Cardiac muscle cell (in vitro differentiated cells and primary cell): ENCODE measurements at regions not wholly inside any gene's neighbourhood (a gene's known extent, or its start where the extent isn't known, plus 50 kb on each side); places are given as distances from the start of the nearest gene placed in this dataset.

Experiments
- DNase-seq, 2 donors: peaks; one replicate each; pipeline versions ENCODE4 v3.0.0 to v3.0.0-alpha.2; 2010 to 2017; ENCODE audit warnings: low read depth in 1 of 2, low spot score in 1 of 2
- H3K27ac ChIP-seq: fragments of 200-600 bp; sonication (generic); 2 replicates; pipeline ENCODE4 v1.5.1; 2016
- H3K27me3 ChIP-seq: fragments of 200-600 bp; sonication (generic); 2 replicates; pipeline ENCODE4 v1.6.0; 2016; ENCODE audit warnings: control low read depth
- H3K36me3 ChIP-seq: fragments of 200-600 bp; sonication (generic); 2 replicates; pipeline ENCODE4 v1.5.1; 2016; ENCODE audit warnings: control low read depth
- H3K4me1 ChIP-seq: fragments of 200-600 bp; sonication (generic); 2 replicates; pipeline ENCODE4 v1.8.1; 2017; ENCODE audit warnings: low read depth, mild to moderate bottlenecking, mixed run types
- H3K4me3 ChIP-seq: fragments of 200-600 bp; sonication (generic); 2 replicates; pipeline ENCODE4 v1.5.1; 2016; ENCODE audit warnings: mild to moderate bottlenecking
- H3K9me3 ChIP-seq: fragments of 200-600 bp; sonication (generic); 2 replicates; pipeline ENCODE4 v1.5.1; 2017; ENCODE audit warnings: low read depth, mild to moderate bottlenecking, control low read depth
- TF ChIP-seq, protein P1 (sequence below): IDR thresholded peaks from 2 replicates; pipeline ENCODE4 v1.5.1; 2012; ENCODE audit warnings: low read depth, mild to moderate bottlenecking, low read length

DNA sequence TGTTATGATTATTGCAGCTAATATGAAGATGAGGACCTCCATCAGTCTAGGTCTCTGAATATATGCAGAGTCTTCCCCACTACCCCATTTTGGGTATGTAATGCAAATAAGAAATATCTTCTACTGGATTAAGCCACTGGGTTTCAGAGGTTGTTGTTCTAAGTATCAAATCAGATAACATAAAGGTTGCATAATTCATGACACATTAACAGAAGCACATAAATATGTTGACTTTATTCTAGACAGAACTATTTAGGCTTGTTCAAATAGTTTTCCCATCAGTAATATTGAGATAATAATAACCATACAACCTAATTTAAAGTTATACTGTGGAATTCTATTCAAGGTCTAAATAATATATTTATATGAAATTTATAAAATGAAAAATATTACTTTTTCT, 157.1 kb downstream of the ETV1 start:
- DNase-seq, result no peak
- TF ChIP-seq, protein P1, sequence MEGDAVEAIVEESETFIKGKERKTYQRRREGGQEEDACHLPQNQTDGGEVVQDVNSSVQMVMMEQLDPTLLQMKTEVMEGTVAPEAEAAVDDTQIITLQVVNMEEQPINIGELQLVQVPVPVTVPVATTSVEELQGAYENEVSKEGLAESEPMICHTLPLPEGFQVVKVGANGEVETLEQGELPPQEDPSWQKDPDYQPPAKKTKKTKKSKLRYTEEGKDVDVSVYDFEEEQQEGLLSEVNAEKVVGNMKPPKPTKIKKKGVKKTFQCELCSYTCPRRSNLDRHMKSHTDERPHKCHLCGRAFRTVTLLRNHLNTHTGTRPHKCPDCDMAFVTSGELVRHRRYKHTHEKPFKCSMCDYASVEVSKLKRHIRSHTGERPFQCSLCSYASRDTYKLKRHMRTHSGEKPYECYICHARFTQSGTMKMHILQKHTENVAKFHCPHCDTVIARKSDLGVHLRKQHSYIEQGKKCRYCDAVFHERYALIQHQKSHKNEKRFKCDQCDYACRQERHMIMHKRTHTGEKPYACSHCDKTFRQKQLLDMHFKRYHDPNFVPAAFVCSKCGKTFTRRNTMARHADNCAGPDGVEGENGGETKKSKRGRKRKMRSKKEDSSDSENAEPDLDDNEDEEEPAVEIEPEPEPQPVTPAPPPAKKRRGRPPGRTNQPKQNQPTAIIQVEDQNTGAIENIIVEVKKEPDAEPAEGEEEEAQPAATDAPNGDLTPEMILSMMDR, result no peak
- Histone ChIP-seq H3K27ac (no peak overlapping the region), H3K9me3 (no peaks in the 10 kb centered on the region), H3K36me3 (no peaks in the 10 kb centered on the region), H3K4me1 (no peaks in the 10 kb centered on the region), H3K4me3 (no peak overlapping the region), H3K27me3 (no peaks in the 10 kb centered on the region)

DNA sequence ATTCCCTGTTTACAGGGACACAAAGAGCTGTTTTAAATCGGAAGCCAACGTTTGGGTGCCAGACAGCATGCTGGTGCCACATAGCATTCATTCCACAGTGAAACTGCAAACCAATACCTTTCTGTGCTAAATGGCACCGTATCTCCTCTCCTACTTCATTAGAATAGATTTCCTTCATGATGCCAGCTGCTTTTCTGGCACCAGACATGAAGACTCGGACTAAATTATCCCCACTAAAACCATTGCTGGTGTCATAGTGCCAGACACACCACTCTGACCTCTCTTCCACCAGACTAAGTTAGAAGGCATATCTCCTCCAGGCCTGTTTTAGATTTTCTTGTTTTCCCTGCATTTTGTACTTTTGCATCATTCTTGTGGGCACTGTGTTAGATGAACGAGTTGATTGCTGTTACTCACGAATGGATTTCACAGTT, 155.1 kb downstream of the ETV1 start:
- no peak for DNase-seq
- H3K27ac ChIP-seq, result no peak overlapping the region
- TF ChIP-seq, protein P1, result no peak

DNA sequence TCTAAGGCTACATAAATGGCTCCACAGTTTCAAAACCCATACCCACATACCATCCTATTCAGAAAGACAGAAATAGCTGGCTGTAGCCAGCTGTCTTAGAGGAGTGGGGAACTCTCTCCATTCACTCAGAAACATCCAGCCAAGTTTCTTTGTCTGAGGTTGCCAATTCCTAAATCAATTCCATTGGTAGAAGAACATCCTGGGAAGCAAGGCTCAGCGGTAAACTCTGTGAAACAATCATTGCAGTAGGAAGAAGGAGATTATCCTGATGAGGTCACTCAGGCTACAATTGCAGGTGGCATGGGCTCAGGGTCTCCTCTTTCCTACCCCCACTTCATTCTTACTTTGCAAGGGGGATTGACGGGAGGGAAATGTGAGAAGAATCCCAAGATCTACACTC, 154.0 kb downstream of the ETV1 start:
- Histone ChIP-seq H3K27ac (no peak overlapping the region), H3K4me3 (no peak overlapping the region), H3K36me3 (no peaks in the 10 kb centered on the region), H3K9me3 (no peaks in the 10 kb centered on the region), H3K4me1 (no peaks in the 10 kb centered on the region), H3K27me3 (no peaks in the 10 kb centered on the region)
- TF ChIP-seq, protein P1, result no peak
- no peak for DNase-seq

More for the DNA sequence above, 155.1 kb downstream of the ETV1 start:
- H3K9me3 ChIP-seq, result no peaks in the 10 kb centered on the region
- H3K4me3 ChIP-seq, result no peak overlapping the region
- no peaks in the 10 kb centered on the region for H3K4me1 ChIP-seq
- no peaks in the 10 kb centered on the region for H3K36me3 ChIP-seq
- no peaks in the 10 kb centered on the region for H3K27me3 ChIP-seq

DNA sequence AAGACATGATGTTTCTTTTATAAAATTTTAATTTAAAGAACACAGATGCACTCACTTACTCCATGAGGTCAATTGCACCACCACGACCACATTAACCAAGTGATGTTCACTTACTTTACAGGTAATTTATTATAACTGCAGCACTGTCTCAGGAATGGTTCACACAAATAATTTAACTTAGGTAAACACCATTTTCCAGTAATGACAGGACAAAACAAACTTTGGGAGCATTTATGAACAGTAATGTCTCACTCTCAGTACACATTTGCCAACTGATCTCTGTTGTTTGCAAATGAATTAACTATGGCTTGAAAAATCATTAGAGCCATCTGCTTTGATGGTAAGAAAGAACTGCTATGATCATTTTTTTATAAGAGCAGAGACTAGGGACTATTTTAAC, 150.4 kb downstream of the ETV1 start:
- Histone ChIP-seq H3K4me3 (no peak overlapping the region), H3K4me1 (no peaks in the 10 kb centered on the region), H3K27me3 (no peaks in the 10 kb centered on the region), H3K9me3 (no peaks in the 10 kb centered on the region), H3K27ac (no peak overlapping the region), H3K36me3 (no peaks in the 10 kb centered on the region)
- no peak for DNase-seq
- TF ChIP-seq, protein P1, result no peak
